ENCODE measurements at regions not wholly inside any gene's neighbourhood (a gene's known extent, or its start where the extent isn't known, plus 50 kb on each side); places are given as distances from the start of the nearest gene placed in this dataset.

GRCh38 chr1:87714278-87714677 lies 385.6 kb downstream of the LMO4 start:
- TF ChIP-seq EP300 (IDR thresholded peaks at IDR 0.05; ENCODE audit: low read depth) (no peak), CTCF (IDR thresholded peaks at IDR 0.05) (no peak), POLR2A (IDR thresholded peaks at IDR 0.05) (no peak), POLR2AphosphoS5 (IDR thresholded peaks at IDR 0.05) (no peak)
- in situ Hi-C loops (cut with MboI; ENCODE audit: low pct_ligation_motif_present in 1 of 4, low pct_unique_long_range_greater_than_20kb in 1 of 4, low sequenced_read_pairs in 3 of 4) = no loop called here
- H3K9me3 ChIP-seq = no peaks in the 10 kb centered on the region
- H3K4me3 ChIP-seq = no peak overlapping the region
- H3K36me3 ChIP-seq = no peaks in the 10 kb centered on the region
- peaks cover 0 to 17% (median 6%) of the 10 kb centered on the region in 4 donors for H3K4me1 ChIP-seq
- no peaks in the 10 kb centered on the region for H3K27me3 ChIP-seq
- DNase-seq = no peak
- 50 to 96% methylated on average over 1 to 2 of the region's 2 CpGs for WGBS, 2 donors (ENCODE audit: low coverage in 1 of 2)
- intact Hi-C loops (cut with DNase I; ENCODE audit: low total_unique reads) = no loop called here
- H3K27ac ChIP-seq = no peak overlapping the region

- TF ChIP-seq EP300 (IDR thresholded peaks at IDR 0.05; ENCODE audit: low read depth) = no peak
- no peak for TF ChIP-seq POLR2A (IDR thresholded peaks at IDR 0.05)
- no peak for TF ChIP-seq CTCF (IDR thresholded peaks at IDR 0.05)
- no peak for TF ChIP-seq POLR2AphosphoS5 (IDR thresholded peaks at IDR 0.05)
- whole genome bisulfite sequencing, 2 donors (ENCODE audit: low coverage in 1 of 2) = 81 to 83% methylated on average over 3 of the region's 3 CpGs
- no peaks in the 10 kb centered on the region for H3K27me3 ChIP-seq
- DNase-seq = no peak
- H3K9me3 ChIP-seq = no peaks in the 10 kb centered on the region
- H3K36me3 ChIP-seq = no peaks in the 10 kb centered on the region
- intact Hi-C loops (cut with DNase I; ENCODE audit: low total_unique reads) (no loop called here), in situ Hi-C loops (cut with MboI; ENCODE audit: low pct_ligation_motif_present in 1 of 4, low pct_unique_long_range_greater_than_20kb in 1 of 4, low sequenced_read_pairs in 3 of 4) (no loop called here)
- H3K4me3 ChIP-seq = no peak overlapping the region
- peaks cover 0 to 17% (median 6%) of the 10 kb centered on the region in 4 donors for H3K4me1 ChIP-seq
- H3K27ac ChIP-seq = no peak overlapping the region
Observed at GRCh38 chr1:87715052-87715451, 386.4 kb downstream of the LMO4 start.

- 15 to 28% methylated on average over 2 of the region's 2 CpGs for WGBS, 2 donors (ENCODE audit: low coverage in 1 of 2)
- intact Hi-C loops (cut with DNase I; ENCODE audit: low total_unique reads) (no loop called here), in situ Hi-C loops (cut with MboI; ENCODE audit: low pct_ligation_motif_present in 1 of 4, low pct_unique_long_range_greater_than_20kb in 1 of 4, low sequenced_read_pairs in 3 of 4) (no loop called here)
- no peaks in the 10 kb centered on the region for H3K9me3 ChIP-seq
- peaks cover 0 to 17% (median 6%) of the 10 kb centered on the region in 4 donors for H3K4me1 ChIP-seq
- DNase-seq = no peak
- no peaks in the 10 kb centered on the region for H3K36me3 ChIP-seq
- no peaks in the 10 kb centered on the region for H3K27me3 ChIP-seq
- TF ChIP-seq POLR2AphosphoS5 (IDR thresholded peaks at IDR 0.05) (no peak), POLR2A (IDR thresholded peaks at IDR 0.05) (no peak), EP300 (IDR thresholded peaks at IDR 0.05; ENCODE audit: low read depth) (no peak), CTCF (IDR thresholded peaks at IDR 0.05) (no peak)
- H3K4me3 ChIP-seq = no peak overlapping the region
- no peak overlapping the region for H3K27ac ChIP-seq
Observed at GRCh38 chr1:87715471-87715870, 386.8 kb downstream of the LMO4 start.

- intact Hi-C loops (cut with DNase I; ENCODE audit: low total_unique reads) = no loop called here
- in situ Hi-C loops (cut with MboI; ENCODE audit: low pct_ligation_motif_present in 1 of 4, low pct_unique_long_range_greater_than_20kb in 1 of 4, low sequenced_read_pairs in 3 of 4) = no loop called here
Observed at GRCh38 chr1:87717157-87717670, 388.5 kb downstream of the LMO4 start.

More at GRCh38 chr1:87717157-87717670, 388.5 kb downstream of the LMO4 start:
- peaks cover 0 to 17% (median 6%) of the 10 kb centered on the region in 4 donors for H3K4me1 ChIP-seq
- no peak for DNase-seq
- H3K4me3 ChIP-seq = no peak overlapping the region
- H3K36me3 ChIP-seq = no peaks in the 10 kb centered on the region
- WGBS, 2 donors (ENCODE audit: low coverage in 1 of 2) = 74 to 92% methylated on average over 2 of the region's 2 CpGs
- no peak overlapping the region for H3K27ac ChIP-seq
- no peaks in the 10 kb centered on the region for H3K9me3 ChIP-seq
- TF ChIP-seq EP300 (IDR thresholded peaks at IDR 0.05; ENCODE audit: low read depth) (no peak), POLR2AphosphoS5 (IDR thresholded peaks at IDR 0.05) (no peak), CTCF (IDR thresholded peaks at IDR 0.05) (no peak), POLR2A (IDR thresholded peaks at IDR 0.05) (no peak)
- H3K27me3 ChIP-seq = no peaks in the 10 kb centered on the region
